HUDEP-2 (cell line): ENCODE measurements at regions not wholly inside any gene's neighbourhood (a gene's known extent, or its start where the extent isn't known, plus 50 kb on each side); places are given as distances from the start of the nearest gene placed in this dataset.

ENCODE experiments used
- DNase-seq, 76 experiments: peaks; one replicate each; lab custom pipeline; 2025; ENCODE audit not compliant: unreplicated experiment in 76 of 76; lab: John Stamatoyannopoulos, UW

GRCh38 chr7:69182596-69183467 is 415.4 kb upstream of the AUTS2 start:
- no peak for DNase-seq

- no peak for DNase-seq
These were observed 413.9 kb upstream of the AUTS2 start for GRCh38 chr7:69184339-69184738.

- no peak for DNase-seq
These were observed 413.1 kb upstream of the AUTS2 start for GRCh38 chr7:69185170-69185569.

- DNase-seq, result no peak
These were observed 411.3 kb upstream of the AUTS2 start for GRCh38 chr7:69186974-69187373.

- DNase-seq, result no peak
These were observed 410.4 kb upstream of the AUTS2 start for GRCh38 chr7:69187824-69188333.

- no peak for DNase-seq
These were observed 408.9 kb upstream of the AUTS2 start for GRCh38 chr7:69189406-69189805.

GRCh38 chr7:69190025-69190424 is 408.2 kb upstream of the AUTS2 start:
- DNase-seq, result no peak

- DNase-seq, result no peak
These were observed 407.5 kb upstream of the AUTS2 start for GRCh38 chr7:69190763-69191162.

GRCh38 chr7:69192134-69192533 is 406.1 kb upstream of the AUTS2 start:
- no peak for DNase-seq

- no peak for DNase-seq
These were observed 405.2 kb upstream of the AUTS2 start for GRCh38 chr7:69193061-69193460.

- no peak for DNase-seq
These were observed 401.7 kb upstream of the AUTS2 start for GRCh38 chr7:69196593-69196992.

GRCh38 chr7:69198250-69198649 is 400.0 kb upstream of the AUTS2 start:
- DNase-seq, result no peak

- no peak for DNase-seq
These were observed 399.2 kb upstream of the AUTS2 start for GRCh38 chr7:69199041-69199440.

- DNase-seq, result no peak
These were observed 398.6 kb upstream of the AUTS2 start for GRCh38 chr7:69199661-69200060.

GRCh38 chr7:69203871-69204270 is 394.4 kb upstream of the AUTS2 start:
- no peak for DNase-seq

- no peak for DNase-seq
These were observed 393.3 kb upstream of the AUTS2 start for GRCh38 chr7:69204943-69205342.

GRCh38 chr7:69205581-69205980 is 392.7 kb upstream of the AUTS2 start:
- no peak for DNase-seq

GRCh38 chr7:69208276-69208675 is 390.0 kb upstream of the AUTS2 start:
- no peak for DNase-seq

- DNase-seq, result no peak
These were observed 389.4 kb upstream of the AUTS2 start for GRCh38 chr7:69208848-69209247.

- no peak for DNase-seq
These were observed 386.9 kb upstream of the AUTS2 start for GRCh38 chr7:69211336-69211735.

- DNase-seq, result no peak
These were observed 386.5 kb upstream of the AUTS2 start for GRCh38 chr7:69211739-69212138.

- DNase-seq, result no peak
These were observed 384.4 kb upstream of the AUTS2 start for GRCh38 chr7:69213878-69214277.
